ENCODE measurements at regions not wholly inside any gene's neighbourhood (a gene's known extent, or its start where the extent isn't known, plus 50 kb on each side); places are given as distances from the start of the nearest gene placed in this dataset.

- TF ChIP-seq, protein P1, sequence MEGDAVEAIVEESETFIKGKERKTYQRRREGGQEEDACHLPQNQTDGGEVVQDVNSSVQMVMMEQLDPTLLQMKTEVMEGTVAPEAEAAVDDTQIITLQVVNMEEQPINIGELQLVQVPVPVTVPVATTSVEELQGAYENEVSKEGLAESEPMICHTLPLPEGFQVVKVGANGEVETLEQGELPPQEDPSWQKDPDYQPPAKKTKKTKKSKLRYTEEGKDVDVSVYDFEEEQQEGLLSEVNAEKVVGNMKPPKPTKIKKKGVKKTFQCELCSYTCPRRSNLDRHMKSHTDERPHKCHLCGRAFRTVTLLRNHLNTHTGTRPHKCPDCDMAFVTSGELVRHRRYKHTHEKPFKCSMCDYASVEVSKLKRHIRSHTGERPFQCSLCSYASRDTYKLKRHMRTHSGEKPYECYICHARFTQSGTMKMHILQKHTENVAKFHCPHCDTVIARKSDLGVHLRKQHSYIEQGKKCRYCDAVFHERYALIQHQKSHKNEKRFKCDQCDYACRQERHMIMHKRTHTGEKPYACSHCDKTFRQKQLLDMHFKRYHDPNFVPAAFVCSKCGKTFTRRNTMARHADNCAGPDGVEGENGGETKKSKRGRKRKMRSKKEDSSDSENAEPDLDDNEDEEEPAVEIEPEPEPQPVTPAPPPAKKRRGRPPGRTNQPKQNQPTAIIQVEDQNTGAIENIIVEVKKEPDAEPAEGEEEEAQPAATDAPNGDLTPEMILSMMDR (conservative IDR thresholded peaks at IDR 0.05) = no peak
- peak overlapping the region; percentile 6 for H3K4me3 Mint-ChIP-seq
- DNase-seq (ENCODE audit: low read depth, low spot score) = no peak
- H3K27me3 Mint-ChIP-seq (ENCODE audit: low read depth) = peaks cover 37% of the 10 kb centered on the region
- H3K9me3 Mint-ChIP-seq = no peaks in the 10 kb centered on the region
- H3K36me3 Mint-ChIP-seq (ENCODE audit: low read depth) = no peaks in the 10 kb centered on the region
- peaks cover 36% of the 10 kb centered on the region for H3K4me1 Mint-ChIP-seq
- H3K27ac Mint-ChIP-seq (ENCODE audit: unreplicated experiment) = no peak overlapping the region
Observed at GRCh38 chr2:56012221-56012765, 88.7 kb upstream of the EFEMP1 start.

DNA sequence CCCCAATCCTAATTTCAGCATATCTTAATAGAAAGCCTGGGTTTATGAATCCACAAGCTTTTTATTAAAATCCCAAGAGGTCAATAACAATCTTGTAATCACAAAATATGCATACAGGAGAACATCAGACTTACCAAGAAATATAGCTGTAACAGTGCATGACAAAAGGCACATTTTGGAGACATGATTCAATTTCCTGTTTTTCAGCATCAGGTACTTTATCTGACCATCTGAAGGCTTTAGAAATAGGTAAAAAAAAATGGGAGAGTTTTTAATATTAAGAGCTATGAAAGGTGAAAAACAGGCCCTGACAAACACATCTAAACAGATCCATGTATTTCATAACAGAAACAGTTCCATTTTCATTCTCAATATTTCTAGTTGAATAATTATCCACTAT is 89.9 kb upstream of the EFEMP1 start:
- Mint-ChIP-seq H3K27me3 (ENCODE audit: low read depth) (peaks cover 46% of the 10 kb centered on the region), H3K4me3 (peak overlapping the region; percentile 20), H3K9me3 (no peaks in the 10 kb centered on the region), H3K4me1 (peaks cover 40% of the 10 kb centered on the region), H3K36me3 (ENCODE audit: low read depth) (no peaks in the 10 kb centered on the region), H3K27ac (ENCODE audit: unreplicated experiment) (no peak overlapping the region)
- DNase-seq (ENCODE audit: low read depth, low spot score) = no peak
- TF ChIP-seq, protein P1 (conservative IDR thresholded peaks at IDR 0.05) = no peak

- TF ChIP-seq, protein P1 (conservative IDR thresholded peaks at IDR 0.05) = no peak
- Mint-ChIP-seq H3K27ac (ENCODE audit: unreplicated experiment) (no peak overlapping the region), H3K4me3 (peak overlapping the region; percentile 20), H3K27me3 (ENCODE audit: low read depth) (peaks cover 51% of the 10 kb centered on the region), H3K36me3 (ENCODE audit: low read depth) (no peaks in the 10 kb centered on the region), H3K9me3 (no peaks in the 10 kb centered on the region), H3K4me1 (peaks cover 45% of the 10 kb centered on the region)
- DNase-seq (ENCODE audit: low read depth, low spot score) = no peak
Observed at GRCh38 chr2:56014046-56014730, 90.6 kb upstream of the EFEMP1 start.

DNA sequence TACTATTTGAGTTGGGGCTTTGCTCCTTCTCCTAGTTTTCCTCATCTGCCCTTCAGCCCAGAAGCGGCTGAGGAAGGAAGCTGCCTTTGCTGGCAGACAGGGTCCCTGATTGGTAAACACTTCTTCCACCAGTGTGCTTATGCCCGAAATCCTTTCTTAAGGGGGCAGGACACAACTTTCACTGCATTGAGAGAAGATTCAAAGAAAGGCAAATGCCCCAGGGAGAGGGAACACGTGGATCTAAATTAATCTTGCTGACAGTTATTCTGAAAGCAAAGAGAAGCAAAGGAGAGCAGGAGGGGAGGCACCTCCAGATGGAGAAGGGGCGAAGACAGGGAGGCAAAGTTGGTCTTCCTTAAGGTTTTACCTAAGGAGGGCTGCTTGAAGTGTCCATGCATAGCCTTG is 92.1 kb upstream of the EFEMP1 start:
- peaks cover 45% of the 10 kb centered on the region for H3K4me1 Mint-ChIP-seq
- TF ChIP-seq, protein P1 (conservative IDR thresholded peaks at IDR 0.05) = no peak
- H3K9me3 Mint-ChIP-seq = no peaks in the 10 kb centered on the region
- H3K27ac Mint-ChIP-seq (ENCODE audit: unreplicated experiment) = no peak overlapping the region
- H3K36me3 Mint-ChIP-seq (ENCODE audit: low read depth) = no peaks in the 10 kb centered on the region
- no peak for DNase-seq (ENCODE audit: low read depth, low spot score)
- H3K4me3 Mint-ChIP-seq = no peak overlapping the region
- peaks cover 54% of the 10 kb centered on the region for H3K27me3 Mint-ChIP-seq (ENCODE audit: low read depth)

GRCh38 chr2:56017784-56018183 is 94.2 kb upstream of the EFEMP1 start:
- Mint-ChIP-seq H3K4me3 (no peak overlapping the region), H3K27ac (ENCODE audit: unreplicated experiment) (no peak overlapping the region), H3K36me3 (ENCODE audit: low read depth) (no peaks in the 10 kb centered on the region), H3K4me1 (peaks cover 39% of the 10 kb centered on the region), H3K27me3 (ENCODE audit: low read depth) (peaks cover 41% of the 10 kb centered on the region), H3K9me3 (no peaks in the 10 kb centered on the region)
- no peak for DNase-seq (ENCODE audit: low read depth, low spot score)
- TF ChIP-seq, protein P1 (conservative IDR thresholded peaks at IDR 0.05) = no peak

Data from neural crest cell (in vitro differentiated cells).